ENCODE measurements at regions not wholly inside any gene's neighbourhood (a gene's known extent, or its start where the extent isn't known, plus 50 kb on each side); places are given as distances from the start of the nearest gene placed in this dataset.

- TF ChIP-seq YY1 (IDR thresholded peaks at IDR 0.05; ENCODE audit: insufficient read depth, insufficient read length) (no peak), SUZ12 (IDR thresholded peaks at IDR 0.05; ENCODE audit: extremely low read depth, insufficient read depth, insufficient read length) (no peak)
Observed at GRCh38 chr4:106753426-106753825, 282.7 kb downstream of the DKK2 start.
